ENCODE measurements at regions not wholly inside any gene's neighbourhood (a gene's known extent, or its start where the extent isn't known, plus 50 kb on each side); places are given as distances from the start of the nearest gene placed in this dataset.

DNA sequence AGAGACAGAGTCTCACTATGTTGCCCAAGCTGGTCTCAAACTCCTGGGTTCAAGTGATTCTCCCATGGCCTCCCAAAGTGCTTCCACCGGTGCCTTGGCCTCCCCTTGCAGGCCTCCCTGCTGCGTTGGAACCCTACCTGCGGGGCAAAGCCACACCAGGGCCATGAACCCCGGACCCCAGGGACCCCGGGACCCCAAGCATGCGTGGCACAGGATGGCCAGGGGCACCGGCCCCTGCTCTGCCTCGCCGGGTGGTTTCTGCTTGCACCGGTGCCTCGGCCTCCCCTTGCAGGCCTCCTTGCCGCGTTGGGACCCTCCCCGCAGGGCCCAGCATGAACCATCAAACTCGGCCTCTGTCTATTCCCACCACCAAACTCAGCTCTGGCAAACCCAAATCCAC is 301.0 kb upstream of the NPVF start:
- DNase-seq (ENCODE audit: extremely low spot score, unreplicated experiment): peak; percentile 82
- peaks cover 40% of the 10 kb centered on the region for H3K27me3 Mint-ChIP-seq (ENCODE audit: unreplicated experiment)
- no peaks in the 10 kb centered on the region for H3K36me3 Mint-ChIP-seq (ENCODE audit: unreplicated experiment)
- TF ChIP-seq, protein P1, sequence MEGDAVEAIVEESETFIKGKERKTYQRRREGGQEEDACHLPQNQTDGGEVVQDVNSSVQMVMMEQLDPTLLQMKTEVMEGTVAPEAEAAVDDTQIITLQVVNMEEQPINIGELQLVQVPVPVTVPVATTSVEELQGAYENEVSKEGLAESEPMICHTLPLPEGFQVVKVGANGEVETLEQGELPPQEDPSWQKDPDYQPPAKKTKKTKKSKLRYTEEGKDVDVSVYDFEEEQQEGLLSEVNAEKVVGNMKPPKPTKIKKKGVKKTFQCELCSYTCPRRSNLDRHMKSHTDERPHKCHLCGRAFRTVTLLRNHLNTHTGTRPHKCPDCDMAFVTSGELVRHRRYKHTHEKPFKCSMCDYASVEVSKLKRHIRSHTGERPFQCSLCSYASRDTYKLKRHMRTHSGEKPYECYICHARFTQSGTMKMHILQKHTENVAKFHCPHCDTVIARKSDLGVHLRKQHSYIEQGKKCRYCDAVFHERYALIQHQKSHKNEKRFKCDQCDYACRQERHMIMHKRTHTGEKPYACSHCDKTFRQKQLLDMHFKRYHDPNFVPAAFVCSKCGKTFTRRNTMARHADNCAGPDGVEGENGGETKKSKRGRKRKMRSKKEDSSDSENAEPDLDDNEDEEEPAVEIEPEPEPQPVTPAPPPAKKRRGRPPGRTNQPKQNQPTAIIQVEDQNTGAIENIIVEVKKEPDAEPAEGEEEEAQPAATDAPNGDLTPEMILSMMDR (IDR thresholded peaks at IDR 0.05): no peak
- no peak overlapping the region for H3K4me3 Mint-ChIP-seq (ENCODE audit: unreplicated experiment)
- no peak overlapping the region for H3K27ac Mint-ChIP-seq (ENCODE audit: unreplicated experiment)
- no peaks in the 10 kb centered on the region for H3K4me1 Mint-ChIP-seq (ENCODE audit: unreplicated experiment)
- no peaks in the 10 kb centered on the region for H3K9me3 Mint-ChIP-seq (ENCODE audit: unreplicated experiment)

DNA sequence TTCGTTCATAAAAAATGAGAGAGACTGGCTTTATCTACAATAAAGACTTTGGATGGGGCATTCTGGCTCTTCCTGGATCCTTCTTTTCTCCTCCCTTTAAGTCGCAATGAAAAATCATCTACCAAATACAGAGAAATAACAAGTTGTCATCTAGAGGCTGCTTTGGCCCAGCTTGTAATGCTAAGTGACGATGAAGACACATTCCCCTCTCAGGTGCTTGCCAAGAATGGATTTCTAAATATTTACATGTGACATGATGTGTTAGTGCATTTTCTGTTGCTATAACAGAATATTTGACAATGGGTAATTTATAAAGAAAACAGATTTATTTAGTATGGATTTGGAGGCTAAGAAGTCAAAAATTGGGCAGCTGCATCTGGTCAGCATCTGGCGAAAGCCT is 308.6 kb upstream of the NPVF start:
- H3K4me3 Mint-ChIP-seq (ENCODE audit: unreplicated experiment): no peak overlapping the region
- TF ChIP-seq, protein P1 (IDR thresholded peaks at IDR 0.05): no peak
- no peaks in the 10 kb centered on the region for H3K36me3 Mint-ChIP-seq (ENCODE audit: unreplicated experiment)
- no peak for DNase-seq (ENCODE audit: extremely low spot score, unreplicated experiment)
- H3K4me1 Mint-ChIP-seq (ENCODE audit: unreplicated experiment): no peaks in the 10 kb centered on the region
- H3K9me3 Mint-ChIP-seq (ENCODE audit: unreplicated experiment): no peaks in the 10 kb centered on the region
- no peak overlapping the region for H3K27ac Mint-ChIP-seq (ENCODE audit: unreplicated experiment)
- peaks cover 57% of the 10 kb centered on the region for H3K27me3 Mint-ChIP-seq (ENCODE audit: unreplicated experiment)

DNA sequence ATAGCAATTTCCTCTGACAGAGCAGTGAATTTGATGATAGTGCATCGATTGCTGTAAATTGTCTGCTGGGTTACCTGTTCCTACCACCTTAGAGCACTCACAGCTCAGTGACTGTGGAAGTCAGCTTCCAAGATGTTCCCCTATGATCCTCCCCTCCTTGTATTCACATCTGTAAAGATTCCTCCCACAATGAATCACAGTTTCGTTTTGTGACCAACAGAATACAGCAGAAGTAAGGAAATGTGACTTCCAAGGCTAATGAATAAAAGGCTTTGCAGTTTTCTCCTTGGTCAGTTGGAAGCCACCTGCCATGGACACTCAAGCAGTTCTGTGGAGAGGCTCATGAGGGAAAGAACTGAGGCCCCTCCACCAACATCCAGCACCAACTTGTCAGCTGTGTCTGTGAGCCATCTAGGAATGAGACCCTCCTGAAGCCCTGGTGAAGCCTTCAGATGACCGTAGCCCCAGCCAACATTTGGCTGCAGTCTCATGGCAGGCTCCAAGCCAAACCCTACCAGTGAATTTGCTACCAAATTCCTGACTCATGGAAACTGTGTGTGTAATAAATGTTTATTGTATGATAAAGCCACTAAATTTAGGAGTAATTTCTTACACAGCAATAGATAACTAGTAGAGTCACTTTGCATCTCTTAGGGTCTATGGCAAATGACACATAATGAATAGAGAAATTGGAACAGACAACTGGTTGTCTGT is 309.5 kb upstream of the NPVF start:
- H3K27ac Mint-ChIP-seq (ENCODE audit: unreplicated experiment): no peak overlapping the region
- H3K9me3 Mint-ChIP-seq (ENCODE audit: unreplicated experiment): no peaks in the 10 kb centered on the region
- TF ChIP-seq, protein P1 (IDR thresholded peaks at IDR 0.05): no peak
- DNase-seq (ENCODE audit: extremely low spot score, unreplicated experiment): no peak
- H3K27me3 Mint-ChIP-seq (ENCODE audit: unreplicated experiment): peaks cover 64% of the 10 kb centered on the region
- no peaks in the 10 kb centered on the region for H3K4me1 Mint-ChIP-seq (ENCODE audit: unreplicated experiment)
- no peaks in the 10 kb centered on the region for H3K36me3 Mint-ChIP-seq (ENCODE audit: unreplicated experiment)
- no peak overlapping the region for H3K4me3 Mint-ChIP-seq (ENCODE audit: unreplicated experiment)

DNA sequence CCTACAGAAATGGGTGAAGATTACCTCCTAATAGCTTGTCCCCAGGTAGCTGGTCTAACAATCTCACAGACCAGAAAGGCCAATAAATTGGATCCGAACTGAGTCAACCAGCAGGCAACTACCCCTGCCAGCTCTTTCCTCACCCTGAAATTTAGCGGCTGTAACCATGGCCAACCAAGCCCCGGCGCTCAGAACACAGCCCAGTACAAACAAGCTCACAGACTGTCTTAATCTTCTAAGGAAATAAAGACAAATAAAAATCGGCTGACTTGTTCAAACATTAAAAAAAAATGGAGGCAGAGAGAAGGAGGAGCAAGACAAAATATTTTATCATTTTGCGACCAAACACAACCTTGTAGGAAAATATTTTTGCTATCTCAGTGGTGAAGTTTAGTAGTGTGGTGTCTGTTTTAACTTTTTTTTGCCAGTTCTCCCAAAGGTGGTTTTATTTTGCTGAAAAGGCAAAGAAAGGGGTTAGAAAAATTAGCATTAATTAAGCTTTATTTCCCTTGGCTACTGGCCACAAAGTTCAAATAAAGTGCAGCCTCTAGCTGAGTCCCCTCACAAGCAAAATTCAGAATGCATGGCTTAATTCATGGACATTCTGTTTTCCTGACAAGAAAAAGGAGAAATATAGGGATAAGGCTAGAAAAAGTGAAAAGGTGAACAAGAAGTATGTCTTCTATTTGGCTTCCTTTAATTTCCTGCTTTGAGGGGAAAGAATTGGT is 313.0 kb upstream of the NPVF start:
- H3K36me3 Mint-ChIP-seq (ENCODE audit: unreplicated experiment): no peaks in the 10 kb centered on the region
- H3K27ac Mint-ChIP-seq (ENCODE audit: unreplicated experiment): no peak overlapping the region
- peaks cover 58% of the 10 kb centered on the region for H3K27me3 Mint-ChIP-seq (ENCODE audit: unreplicated experiment)

DNA sequence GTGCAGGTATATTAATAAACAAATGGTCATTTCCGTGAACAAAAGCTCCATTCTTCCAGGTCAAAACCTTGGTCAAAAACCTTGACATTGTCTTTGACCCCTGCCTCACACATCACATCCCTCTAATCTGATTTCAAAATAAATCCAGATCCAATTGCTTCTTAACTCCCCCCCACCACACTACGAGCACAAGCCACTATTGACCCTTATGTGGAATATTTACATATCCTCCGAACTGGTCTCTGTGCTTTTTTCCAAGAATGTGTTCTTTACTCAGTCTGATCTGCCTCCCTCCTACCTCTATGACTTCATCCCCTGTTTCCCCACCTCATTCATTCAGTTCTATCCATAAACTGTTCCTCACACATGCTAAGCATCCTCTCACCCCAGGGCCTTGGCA is 313.6 kb upstream of the NPVF start:
- peaks cover 8% of the 10 kb centered on the region for H3K4me1 Mint-ChIP-seq (ENCODE audit: unreplicated experiment)
- H3K4me3 Mint-ChIP-seq (ENCODE audit: unreplicated experiment): no peak overlapping the region
- peaks cover 54% of the 10 kb centered on the region for H3K27me3 Mint-ChIP-seq (ENCODE audit: unreplicated experiment)
- H3K27ac Mint-ChIP-seq (ENCODE audit: unreplicated experiment): no peak overlapping the region
- DNase-seq (ENCODE audit: extremely low spot score, unreplicated experiment): no peak
- H3K36me3 Mint-ChIP-seq (ENCODE audit: unreplicated experiment): no peaks in the 10 kb centered on the region
- TF ChIP-seq, protein P1 (IDR thresholded peaks at IDR 0.05): no peak
- no peaks in the 10 kb centered on the region for H3K9me3 Mint-ChIP-seq (ENCODE audit: unreplicated experiment)

More for the DNA sequence above, 313.0 kb upstream of the NPVF start:
- Mint-ChIP-seq H3K9me3 (ENCODE audit: unreplicated experiment) (no peaks in the 10 kb centered on the region), H3K4me1 (ENCODE audit: unreplicated experiment) (peaks cover 8% of the 10 kb centered on the region), H3K4me3 (ENCODE audit: unreplicated experiment) (no peak overlapping the region)
- TF ChIP-seq, protein P1 (IDR thresholded peaks at IDR 0.05): no peak
- no peak for DNase-seq (ENCODE audit: extremely low spot score, unreplicated experiment)
